ENCODE measurements at regions not wholly inside any gene's neighbourhood (a gene's known extent, or its start where the extent isn't known, plus 50 kb on each side); places are given as distances from the start of the nearest gene placed in this dataset.

DNA sequence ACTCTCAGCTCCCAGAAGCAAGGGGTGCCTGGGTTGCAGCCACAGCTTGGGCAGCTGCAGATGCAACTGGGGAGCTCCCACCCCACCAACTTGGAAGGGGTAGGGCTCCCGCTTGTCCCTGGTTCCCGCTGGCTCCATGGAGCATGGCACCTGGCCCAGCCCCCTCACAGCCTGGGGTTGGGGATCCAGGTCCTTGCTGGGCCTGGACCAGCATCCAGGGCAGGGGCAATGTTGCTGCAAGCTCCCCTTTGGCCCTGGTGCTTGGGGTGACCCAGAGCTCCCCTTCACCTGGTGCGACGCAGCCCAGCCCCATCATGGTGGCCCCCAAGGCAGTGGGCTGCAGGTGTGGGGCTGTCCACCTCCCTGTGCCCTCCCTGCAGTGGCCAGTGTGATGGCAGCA, 99.6 kb upstream of the FRMD4B start:
- peaks cover 4 to 14% (median 8%) of the 10 kb centered on the region in 7 donors for H3K9me3 Mint-ChIP-seq
- DNase-seq, result no peak
- no peaks in the 10 kb centered on the region for H3K27me3 Mint-ChIP-seq (ENCODE audit: low read depth in 3 of 3)

DNA sequence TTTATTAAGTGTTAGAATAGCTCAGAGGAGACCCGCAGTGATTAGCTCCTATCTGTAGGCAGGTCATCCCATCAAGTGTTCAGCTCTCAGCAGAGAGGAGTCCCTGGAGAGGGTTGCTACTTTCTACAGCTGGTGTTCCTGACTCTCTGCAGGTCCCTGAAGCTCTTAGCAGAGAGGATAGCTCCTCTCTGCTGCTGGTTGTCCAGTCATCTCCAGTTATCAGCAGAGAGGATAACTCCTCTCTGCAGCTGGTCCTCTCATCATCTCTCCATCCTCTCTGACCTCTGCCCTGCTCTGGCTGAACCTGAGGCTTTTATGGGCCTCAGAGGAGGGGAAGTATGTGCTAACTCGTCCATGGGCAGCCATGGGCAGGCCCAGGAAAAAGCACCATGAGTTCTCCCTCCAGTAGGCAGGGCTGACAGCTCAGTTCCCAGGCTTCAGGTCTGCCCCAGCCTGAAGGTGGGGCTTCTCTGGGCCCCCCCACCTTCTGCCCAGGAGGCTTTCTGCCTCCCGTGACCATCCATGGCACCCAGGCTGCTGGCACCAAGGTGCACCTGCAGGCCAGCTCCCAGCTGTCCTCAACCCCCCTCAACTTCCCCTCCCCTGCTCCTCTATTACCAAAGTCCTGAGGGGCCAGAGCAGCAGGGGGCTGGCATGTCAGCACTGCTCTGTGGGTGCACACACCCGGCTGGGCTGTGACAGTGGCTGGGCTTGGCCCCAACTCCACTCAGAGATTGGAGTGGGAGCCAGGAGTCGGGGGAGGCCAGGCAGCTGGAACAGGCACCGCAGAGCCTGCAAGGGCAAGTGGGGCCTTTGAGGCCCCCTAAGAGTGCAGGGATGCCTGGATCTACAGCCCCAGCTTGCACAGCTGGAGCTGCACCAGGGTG, 98.9 kb upstream of the FRMD4B start:
- TF ChIP-seq, protein P1, sequence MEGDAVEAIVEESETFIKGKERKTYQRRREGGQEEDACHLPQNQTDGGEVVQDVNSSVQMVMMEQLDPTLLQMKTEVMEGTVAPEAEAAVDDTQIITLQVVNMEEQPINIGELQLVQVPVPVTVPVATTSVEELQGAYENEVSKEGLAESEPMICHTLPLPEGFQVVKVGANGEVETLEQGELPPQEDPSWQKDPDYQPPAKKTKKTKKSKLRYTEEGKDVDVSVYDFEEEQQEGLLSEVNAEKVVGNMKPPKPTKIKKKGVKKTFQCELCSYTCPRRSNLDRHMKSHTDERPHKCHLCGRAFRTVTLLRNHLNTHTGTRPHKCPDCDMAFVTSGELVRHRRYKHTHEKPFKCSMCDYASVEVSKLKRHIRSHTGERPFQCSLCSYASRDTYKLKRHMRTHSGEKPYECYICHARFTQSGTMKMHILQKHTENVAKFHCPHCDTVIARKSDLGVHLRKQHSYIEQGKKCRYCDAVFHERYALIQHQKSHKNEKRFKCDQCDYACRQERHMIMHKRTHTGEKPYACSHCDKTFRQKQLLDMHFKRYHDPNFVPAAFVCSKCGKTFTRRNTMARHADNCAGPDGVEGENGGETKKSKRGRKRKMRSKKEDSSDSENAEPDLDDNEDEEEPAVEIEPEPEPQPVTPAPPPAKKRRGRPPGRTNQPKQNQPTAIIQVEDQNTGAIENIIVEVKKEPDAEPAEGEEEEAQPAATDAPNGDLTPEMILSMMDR (IDR thresholded peaks at IDR 0.05), result no peak
- Histone ChIP-seq H4K20me1 (ENCODE audit: insufficient read depth, low read length) (no peaks in the 10 kb centered on the region), H3K9me3 (replicated peaks in 1 of 2; ENCODE audit: control insufficient read depth in 1 of 2, insufficient read depth in 1 of 2, low read length in 2 of 2) (peaks cover 0 to 17% of the 10 kb centered on the region in 2 donors), H3K36me3 (replicated peaks in 1 of 2; ENCODE audit: control insufficient read depth in 1 of 2, insufficient read depth in 2 of 2, low read length in 2 of 2) (no peaks in the 10 kb centered on the region), H2AFZ (ENCODE audit: insufficient read depth, low read depth, low read length, poor library complexity, severe bottlenecking) (no peak overlapping the region), H3K4me3 (replicated peaks in 1 of 3; ENCODE audit: low read depth in 2 of 3, low read length in 3 of 3) (no peak overlapping the region), H3K27ac (ENCODE audit: low read depth in 1 of 2, low read length in 2 of 2) (no peak overlapping the region), H3K79me2 (ENCODE audit: insufficient read depth, low read length) (peaks cover 3% of the 10 kb centered on the region), H3K4me1 (ENCODE audit: control insufficient read depth in 1 of 2, insufficient read depth in 2 of 2, low read length in 2 of 2) (no peaks in the 10 kb centered on the region), H3K9ac (ENCODE audit: insufficient read depth, low read length, poor library complexity, severe bottlenecking) (no peak overlapping the region), H3K27me3 (ENCODE audit: control insufficient read depth in 2 of 2, insufficient read depth in 2 of 2, low read length in 2 of 2) (no peaks in the 10 kb centered on the region), H3K4me2 (replicated peaks; ENCODE audit: extremely low read depth, low read length, poor library complexity, severe bottlenecking) (no peak overlapping the region)
- H3K36me3 Mint-ChIP-seq, result peaks cover 2 to 13% of the 10 kb centered on the region in 2 donors
- H3K27me3 Mint-ChIP-seq (ENCODE audit: low read depth in 3 of 3), result no peaks in the 10 kb centered on the region
- no peak for DNase-seq
- no peak overlapping the region for H3K4me3 Mint-ChIP-seq
- intact Hi-C loops (cut with micrococcal nuclease), result no loop called here
- peaks cover 3% of the 10 kb centered on the region for H3K4me1 Mint-ChIP-seq
- peaks cover 4 to 14% (median 8%) of the 10 kb centered on the region in 7 donors for H3K9me3 Mint-ChIP-seq
- no peak overlapping the region for H3K27ac Mint-ChIP-seq
- WGBS (ENCODE audit: insufficient coverage), result 89% methylated on average over 6 of the region's 6 CpGs

More for the DNA sequence above, 99.6 kb upstream of the FRMD4B start:
- no peak overlapping the region for H3K9ac ChIP-seq (ENCODE audit: insufficient read depth, low read length, poor library complexity, severe bottlenecking)
- H3K27ac ChIP-seq (ENCODE audit: low read depth in 1 of 2, low read length in 2 of 2), result no peak overlapping the region
- intact Hi-C loops (cut with micrococcal nuclease), result no loop called here
- H3K4me3 ChIP-seq (replicated peaks in 1 of 3; ENCODE audit: low read depth in 2 of 3, low read length in 3 of 3), result no peak overlapping the region
- WGBS (ENCODE audit: insufficient coverage), result 100% methylated on average over 4 of the region's 4 CpGs
- no peaks in the 10 kb centered on the region for H4K20me1 ChIP-seq (ENCODE audit: insufficient read depth, low read length)
- H3K27ac Mint-ChIP-seq, result no peak overlapping the region
- no peaks in the 10 kb centered on the region for H3K27me3 ChIP-seq (ENCODE audit: control insufficient read depth in 2 of 2, insufficient read depth in 2 of 2, low read length in 2 of 2)
- peaks cover 0 to 5% of the 10 kb centered on the region in 2 donors for H3K4me1 ChIP-seq (ENCODE audit: control insufficient read depth in 1 of 2, insufficient read depth in 2 of 2, low read length in 2 of 2)
- H3K36me3 Mint-ChIP-seq, result peaks cover 2 to 13% of the 10 kb centered on the region in 2 donors
- H2AFZ ChIP-seq (ENCODE audit: insufficient read depth, low read depth, low read length, poor library complexity, severe bottlenecking), result no peak overlapping the region
- no peaks in the 10 kb centered on the region for H3K36me3 ChIP-seq (replicated peaks in 1 of 2; ENCODE audit: control insufficient read depth in 1 of 2, insufficient read depth in 2 of 2, low read length in 2 of 2)
- H3K4me1 Mint-ChIP-seq, result peaks cover 11% of the 10 kb centered on the region
- TF ChIP-seq, protein P1 (IDR thresholded peaks at IDR 0.05), result no peak
- peaks cover 0 to 17% of the 10 kb centered on the region in 2 donors for H3K9me3 ChIP-seq (replicated peaks in 1 of 2; ENCODE audit: control insufficient read depth in 1 of 2, insufficient read depth in 1 of 2, low read length in 2 of 2)
- H3K4me2 ChIP-seq (replicated peaks; ENCODE audit: extremely low read depth, low read length, poor library complexity, severe bottlenecking), result no peak overlapping the region
- H3K79me2 ChIP-seq (ENCODE audit: insufficient read depth, low read length), result peaks cover 3% of the 10 kb centered on the region
- H3K4me3 Mint-ChIP-seq, result no peak overlapping the region

Data from CD14-positive monocyte (primary cell).